Caco-2 (cell line): ENCODE measurements at regions not wholly inside any gene's neighbourhood (a gene's known extent, or its start where the extent isn't known, plus 50 kb on each side); places are given as distances from the start of the nearest gene placed in this dataset.

Experiments
- BruUV-seq: library from RNA; stranded (reverse); fragments of 400-500 nt; replicated peaks from 2 replicates; lab custom pipeline; 2021; lab: Mats Ljungman, UMichigan
- CTCF ChIA-PET: fragments of 300-600 bp; sonication (Branson Sonifier 250); formaldehyde crosslinking; loops from one replicate; lab custom pipeline; 2022; ENCODE audit warnings: antibody characterized with exemption; lab: Charles Lee
- POLR2A ChIA-PET: fragments of 300-600 bp; sonication (Branson Sonifier 250); formaldehyde crosslinking; loops from one replicate; lab custom pipeline; 2022; ENCODE audit warnings: antibody characterized with exemption; lab: Charles Lee
- DNase-seq, 2 experiments: peaks; one replicate each; pipeline versions ENCODE4 v3.0.0 to v3.0.0-alpha.2; 2020 to 2022
- H3K27me3 ChIP-seq: replicated peaks from 2 replicates; pipeline ENCODE4 v1.6.0; 2011; ENCODE audit warnings: low read length; ENCODE audit not compliant: control insufficient read depth, insufficient read depth
- H3K36me3 ChIP-seq: 2 replicates; pipeline ENCODE4 v1.5.1; 2011; ENCODE audit warnings: low read length; ENCODE audit not compliant: control insufficient read depth, insufficient read depth
- H3K4me1 ChIP-seq: fragments of 250-450 bp; sonication (Bioruptor Pico); 2 replicates; pipeline ENCODE4 v1.5.1; 2020; ENCODE audit warnings: mild to moderate bottlenecking
- H3K4me3 ChIP-seq: 2 replicates; pipeline ENCODE4 v1.5.1; 2011; ENCODE audit warnings: low read depth, mild to moderate bottlenecking, control low read depth, low read length
- H3K9me3 ChIP-seq: fragments of 250-450 bp; sonication (Bioruptor Pico); 2 replicates; pipeline ENCODE4 v1.5.1; 2020; ENCODE audit warnings: mild to moderate bottlenecking, moderate library complexity
- H3K27ac Mint-ChIP-seq: one replicate; pipeline ENCODE4 v1.8.0; 2022; ENCODE audit warnings: mixed read lengths; ENCODE audit not compliant: unreplicated experiment
- H3K27me3 Mint-ChIP-seq: one replicate; pipeline ENCODE4 v1.8.0; 2022; ENCODE audit warnings: mixed read lengths; ENCODE audit not compliant: insufficient read depth, unreplicated experiment
- H3K36me3 Mint-ChIP-seq: one replicate; pipeline ENCODE4 v1.8.0; 2022; ENCODE audit warnings: mild to moderate bottlenecking, mixed read lengths; ENCODE audit not compliant: insufficient read depth, unreplicated experiment
- H3K4me1 Mint-ChIP-seq: one replicate; pipeline ENCODE4 v1.8.0; 2022; ENCODE audit warnings: low read depth, mixed read lengths; ENCODE audit not compliant: unreplicated experiment
- H3K4me3 Mint-ChIP-seq: one replicate; pipeline ENCODE4 v1.8.0; 2022; ENCODE audit warnings: mild to moderate bottlenecking, moderate library complexity, mixed read lengths; ENCODE audit not compliant: unreplicated experiment
- H3K9me3 Mint-ChIP-seq: one replicate; pipeline ENCODE4 v1.8.0; 2022; ENCODE audit warnings: mixed read lengths; ENCODE audit not compliant: unreplicated experiment
- intact Hi-C: fragments of 100-400 bp; cut with micrococcal nuclease; formaldehyde crosslinking; loops from one replicate; pipeline ENCODE4 v1.10.0; 2022; ENCODE audit not compliant: unreplicated experiment
- TF ChIP-seq, protein P1 (sequence below), 2 experiments: fragments of 200-600 bp in 1 of 2; IDR thresholded peaks; 1 replicate in 1 of 2; 2 replicates in 1 of 2; pipeline versions ENCODE4 v1.5.1 to v1.8.0; 2011 to 2022; ENCODE audit warnings: antibody characterized with exemption in 1 of 2, control low read depth in 1 of 2, inconsistent platforms in 1 of 2, low read depth in 1 of 2, low read length in 1 of 2, mild to moderate bottlenecking in 1 of 2, moderate library complexity in 1 of 2; ENCODE audit not compliant: insufficient read depth in 1 of 2, severe bottlenecking in 1 of 2, unreplicated experiment in 1 of 2

DNA sequence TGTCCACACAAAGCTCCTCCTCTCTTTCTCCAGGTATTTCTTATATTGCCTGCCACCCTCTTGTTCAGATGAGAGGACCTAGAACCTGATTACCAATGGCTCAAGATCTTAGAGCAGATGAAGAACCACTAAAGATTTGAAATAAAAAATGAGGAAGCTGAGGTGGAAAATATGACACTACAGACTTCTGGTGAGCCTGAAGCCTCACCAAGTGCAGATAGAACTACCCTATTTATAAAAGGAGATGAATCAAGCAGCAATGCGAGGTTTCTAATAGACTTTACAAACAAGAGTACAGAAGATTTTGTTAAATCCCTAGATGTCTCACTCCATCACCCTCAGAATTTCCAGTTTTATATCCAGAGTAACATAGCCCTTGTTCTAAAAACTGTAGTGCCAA, 345.8 kb downstream of the TBC1D4 start:
- H3K27me3 ChIP-seq = no peaks in the 10 kb centered on the region
- H3K4me1 ChIP-seq = no peaks in the 10 kb centered on the region
- no peak overlapping the region for H3K4me3 ChIP-seq
- H3K36me3 ChIP-seq = no peaks in the 10 kb centered on the region
- Mint-ChIP-seq H3K4me1 (no peaks in the 10 kb centered on the region), H3K36me3 (no peaks in the 10 kb centered on the region), H3K27me3 (no peaks in the 10 kb centered on the region), H3K9me3 (peaks cover 20% of the 10 kb centered on the region), H3K27ac (no peak overlapping the region), H3K4me3 (no peak overlapping the region)
- DNase-seq = no peak
- TF ChIP-seq, protein P1, sequence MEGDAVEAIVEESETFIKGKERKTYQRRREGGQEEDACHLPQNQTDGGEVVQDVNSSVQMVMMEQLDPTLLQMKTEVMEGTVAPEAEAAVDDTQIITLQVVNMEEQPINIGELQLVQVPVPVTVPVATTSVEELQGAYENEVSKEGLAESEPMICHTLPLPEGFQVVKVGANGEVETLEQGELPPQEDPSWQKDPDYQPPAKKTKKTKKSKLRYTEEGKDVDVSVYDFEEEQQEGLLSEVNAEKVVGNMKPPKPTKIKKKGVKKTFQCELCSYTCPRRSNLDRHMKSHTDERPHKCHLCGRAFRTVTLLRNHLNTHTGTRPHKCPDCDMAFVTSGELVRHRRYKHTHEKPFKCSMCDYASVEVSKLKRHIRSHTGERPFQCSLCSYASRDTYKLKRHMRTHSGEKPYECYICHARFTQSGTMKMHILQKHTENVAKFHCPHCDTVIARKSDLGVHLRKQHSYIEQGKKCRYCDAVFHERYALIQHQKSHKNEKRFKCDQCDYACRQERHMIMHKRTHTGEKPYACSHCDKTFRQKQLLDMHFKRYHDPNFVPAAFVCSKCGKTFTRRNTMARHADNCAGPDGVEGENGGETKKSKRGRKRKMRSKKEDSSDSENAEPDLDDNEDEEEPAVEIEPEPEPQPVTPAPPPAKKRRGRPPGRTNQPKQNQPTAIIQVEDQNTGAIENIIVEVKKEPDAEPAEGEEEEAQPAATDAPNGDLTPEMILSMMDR (IDR thresholded peaks at IDR 0.05; ENCODE audit: insufficient read depth in 1 of 2, low read depth in 1 of 2, low read length in 1 of 2, severe bottlenecking in 1 of 2, unreplicated experiment in 1 of 2) = no peak
- ChIA-PET POLR2A (no interaction called here), CTCF (no interaction called here)
- intact Hi-C loops = no loop called here
- no TSS peak for BruUV-seq
- 0 out of 2 replicates have a peak, but pooled peaks cover 8% of the 10 kb centered on the region for H3K9me3 ChIP-seq

DNA sequence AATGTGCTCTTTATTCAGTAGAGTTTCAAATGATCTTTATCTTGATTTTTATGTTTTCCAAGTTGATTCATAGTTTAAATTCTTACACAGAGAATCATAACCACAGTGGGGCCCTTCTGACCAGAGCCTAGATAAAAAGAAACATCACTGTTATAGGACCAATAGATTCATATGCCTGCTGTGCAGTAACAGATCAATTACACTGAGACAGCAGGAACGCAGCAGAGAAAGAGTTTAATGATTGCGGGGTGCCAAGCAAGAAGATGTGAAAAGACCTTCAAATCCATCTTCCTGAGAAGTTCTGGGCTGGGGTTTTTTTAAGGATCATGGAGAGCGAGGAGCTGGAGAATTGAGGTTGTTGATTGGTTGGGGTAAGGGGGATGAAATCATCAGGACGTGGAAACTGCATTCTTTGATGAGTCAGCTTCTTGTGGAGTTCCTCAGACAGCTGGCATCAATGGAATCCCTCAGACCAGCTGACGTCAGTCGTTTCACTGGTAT, 346.6 kb downstream of the TBC1D4 start:
- H3K36me3 ChIP-seq = no peaks in the 10 kb centered on the region
- TF ChIP-seq, protein P1 (IDR thresholded peaks at IDR 0.05; ENCODE audit: insufficient read depth in 1 of 2, low read depth in 1 of 2, low read length in 1 of 2, severe bottlenecking in 1 of 2, unreplicated experiment in 1 of 2) = no peak
- no peak overlapping the region for H3K4me3 ChIP-seq
- Mint-ChIP-seq H3K27me3 (no peaks in the 10 kb centered on the region), H3K9me3 (peaks cover 20% of the 10 kb centered on the region), H3K36me3 (no peaks in the 10 kb centered on the region), H3K4me1 (no peaks in the 10 kb centered on the region), H3K27ac (no peak overlapping the region), H3K4me3 (no peak overlapping the region)
- no peaks in the 10 kb centered on the region for H3K4me1 ChIP-seq
- no peak for DNase-seq
- 0 out of 2 replicates have a peak, but pooled peaks cover 8% of the 10 kb centered on the region for H3K9me3 ChIP-seq
- no TSS peak for BruUV-seq
- ChIA-PET POLR2A (no interaction called here), CTCF (no interaction called here)
- intact Hi-C loops = no loop called here
- H3K27me3 ChIP-seq = no peaks in the 10 kb centered on the region

DNA sequence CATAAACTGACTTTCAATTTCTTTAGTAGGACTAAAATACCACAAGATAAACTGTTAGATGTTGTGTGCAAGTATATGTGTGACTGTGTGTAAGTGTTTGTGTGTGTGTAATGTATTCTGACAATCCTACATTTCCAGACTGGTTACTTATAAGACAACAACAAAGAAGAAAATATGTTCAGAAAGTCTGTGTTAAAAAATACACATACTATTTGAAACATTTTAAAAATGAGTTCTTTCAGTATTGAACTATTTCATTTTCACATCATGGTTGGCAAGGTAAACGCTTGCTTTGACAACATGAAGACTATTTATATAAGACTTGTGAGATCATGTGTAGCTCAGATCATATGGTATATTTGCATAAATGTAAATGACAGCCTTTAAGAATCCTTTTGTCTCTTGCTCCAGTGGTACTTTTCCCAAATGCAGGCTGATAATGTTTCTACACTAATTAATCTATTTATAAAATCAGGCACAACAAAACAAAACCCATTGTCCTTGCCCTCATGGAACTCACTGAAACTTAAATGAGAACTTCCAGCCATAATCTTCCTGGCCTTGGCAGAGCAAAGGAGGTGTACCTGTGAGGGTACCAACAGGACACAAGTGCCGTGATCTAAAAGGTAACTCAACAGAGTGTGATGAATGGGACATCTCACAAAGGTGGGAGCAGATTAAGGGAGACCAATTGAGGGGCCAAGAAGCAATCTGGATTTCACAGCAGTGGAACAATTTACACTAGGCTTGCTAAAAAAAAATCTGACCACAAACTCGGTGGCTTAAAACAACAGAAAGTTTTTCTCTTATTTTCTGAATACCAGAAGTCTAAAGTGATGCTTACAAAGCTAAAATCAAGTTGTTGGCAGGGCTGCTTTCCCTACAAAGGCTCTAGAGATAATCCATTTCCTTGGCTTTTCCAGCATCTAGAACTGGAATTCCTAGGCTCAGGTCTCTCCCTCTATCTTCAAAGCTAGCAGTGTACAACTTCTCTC, 349.0 kb downstream of the TBC1D4 start:
- ChIA-PET POLR2A (no interaction called here), CTCF (no interaction called here)
- no peak overlapping the region for H3K27ac Mint-ChIP-seq

More for the DNA sequence above, 349.0 kb downstream of the TBC1D4 start:
- intact Hi-C loops = no loop called here
- Histone ChIP-seq H3K36me3 (no peaks in the 10 kb centered on the region), H3K4me1 (no peaks in the 10 kb centered on the region), H3K9me3 (0 out of 2 replicates have a peak, but pooled peaks cover 8% of the 10 kb centered on the region), H3K27me3 (no peaks in the 10 kb centered on the region), H3K4me3 (no peak overlapping the region)
- Mint-ChIP-seq H3K4me1 (no peaks in the 10 kb centered on the region), H3K36me3 (no peaks in the 10 kb centered on the region), H3K9me3 (peaks cover 20% of the 10 kb centered on the region), H3K27me3 (peaks cover 4% of the 10 kb centered on the region), H3K4me3 (no peak overlapping the region)
- no peak for DNase-seq
- TF ChIP-seq, protein P1 (IDR thresholded peaks at IDR 0.05; ENCODE audit: insufficient read depth in 1 of 2, low read depth in 1 of 2, low read length in 1 of 2, severe bottlenecking in 1 of 2, unreplicated experiment in 1 of 2) = no peak
- no TSS peak for BruUV-seq
